IPS-20b (cell line): ENCODE measurements at regions not wholly inside any gene's neighbourhood (a gene's known extent, or its start where the extent isn't known, plus 50 kb on each side); places are given as distances from the start of the nearest gene placed in this dataset.

ENCODE experiments used
- H3K27ac ChIP-seq: one replicate; pipeline ENCODE4 v1.5.1; 2013; ENCODE audit warnings: low read length
- H3K27me3 ChIP-seq: 2 replicates; pipeline ENCODE4 v1.6.1; 2013; ENCODE audit warnings: mild to moderate bottlenecking, low read length, inconsistent platforms; ENCODE audit not compliant: insufficient read depth
- H3K36me3 ChIP-seq: 2 replicates; pipeline ENCODE4 v1.6.1; 2013; ENCODE audit warnings: low read depth, mild to moderate bottlenecking, inconsistent platforms, low read length, moderate library complexity; ENCODE audit not compliant: insufficient read depth
- H3K4me1 ChIP-seq: 2 replicates; pipeline ENCODE4 v1.6.1; 2013; ENCODE audit warnings: mild to moderate bottlenecking, control low read depth, inconsistent platforms, low read length, moderate library complexity; ENCODE audit not compliant: insufficient read depth
- H3K4me3 ChIP-seq: 2 replicates; pipeline ENCODE4 v1.5.1; 2013; ENCODE audit warnings: mild to moderate bottlenecking, low read length, inconsistent platforms
- H3K9ac ChIP-seq: 2 replicates; pipeline ENCODE4 v1.6.1; 2013; ENCODE audit warnings: low read depth, mild to moderate bottlenecking, inconsistent platforms, low read length, moderate library complexity
- H3K9me3 ChIP-seq: 2 replicates; pipeline ENCODE4 v1.6.1; 2013; ENCODE audit warnings: mild to moderate bottlenecking, low read depth, low read length, inconsistent platforms; ENCODE audit not compliant: insufficient read depth

- no peak overlapping the region for H3K27ac ChIP-seq
- no peaks in the 10 kb centered on the region for H3K27me3 ChIP-seq
- no peaks in the 10 kb centered on the region for H3K9me3 ChIP-seq
- H3K4me1 ChIP-seq = no peaks in the 10 kb centered on the region
- no peak overlapping the region for H3K4me3 ChIP-seq
- H3K36me3 ChIP-seq = no peaks in the 10 kb centered on the region
- H3K9ac ChIP-seq = no peak overlapping the region
These were observed 808.8 kb upstream of the EEF2KMT start for GRCh38 chr16:5906351-5906750.

DNA sequence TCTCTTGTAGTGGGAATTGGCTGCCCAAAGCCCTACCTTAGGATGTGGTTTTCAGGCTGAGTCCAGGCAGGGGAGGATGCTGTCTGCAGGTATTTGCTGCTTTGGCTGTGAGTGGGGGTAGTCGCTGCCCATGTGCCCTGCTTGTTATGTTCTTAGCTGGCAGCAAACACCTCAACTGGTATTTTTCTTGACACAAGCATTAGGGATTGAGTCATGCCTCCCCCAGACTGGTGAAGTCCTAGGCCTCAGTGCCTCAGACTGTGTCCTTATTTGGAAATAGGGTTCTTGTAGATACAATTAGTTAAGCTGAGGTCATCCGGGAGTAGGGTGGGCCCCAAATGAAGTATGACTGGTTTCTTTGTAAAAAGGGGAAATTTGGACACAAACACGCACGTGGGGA lies 808.3 kb upstream of the EEF2KMT start:
- Histone ChIP-seq H3K9me3 (no peaks in the 10 kb centered on the region), H3K9ac (no peak overlapping the region), H3K4me1 (no peaks in the 10 kb centered on the region), H3K36me3 (no peaks in the 10 kb centered on the region), H3K4me3 (no peak overlapping the region), H3K27me3 (no peaks in the 10 kb centered on the region), H3K27ac (no peak overlapping the region)

DNA sequence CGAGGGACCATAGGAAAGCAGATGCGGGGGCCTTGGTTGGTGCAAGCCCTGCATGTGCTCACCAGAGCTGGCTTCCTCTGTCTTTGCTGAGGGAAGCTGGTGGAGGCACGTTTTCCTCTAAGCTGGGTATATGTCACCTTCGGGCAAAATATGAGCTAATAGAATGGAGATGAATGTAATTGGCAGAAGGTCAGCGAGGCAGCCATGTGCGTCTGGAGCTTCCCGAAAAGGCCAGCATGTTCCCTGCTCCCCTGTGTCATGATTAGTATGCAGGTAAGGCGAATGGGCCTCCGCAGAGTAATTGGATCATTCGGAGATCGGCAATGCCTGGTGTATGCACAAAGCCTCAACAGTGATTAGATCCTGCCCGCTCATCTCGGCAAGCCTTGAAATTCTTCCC lies 806.2 kb upstream of the EEF2KMT start:
- Histone ChIP-seq H3K4me3 (no peak overlapping the region), H3K36me3 (no peaks in the 10 kb centered on the region), H3K4me1 (peaks cover 4% of the 10 kb centered on the region; the same call in 1 of the 2 replicates), H3K9me3 (no peaks in the 10 kb centered on the region), H3K27me3 (no peaks in the 10 kb centered on the region), H3K27ac (no peak overlapping the region), H3K9ac (no peak overlapping the region)

- Histone ChIP-seq H3K36me3 (no peaks in the 10 kb centered on the region), H3K27ac (no peak overlapping the region), H3K27me3 (no peaks in the 10 kb centered on the region)
These were observed 805.6 kb upstream of the EEF2KMT start for GRCh38 chr16:5903153-5903552.

DNA sequence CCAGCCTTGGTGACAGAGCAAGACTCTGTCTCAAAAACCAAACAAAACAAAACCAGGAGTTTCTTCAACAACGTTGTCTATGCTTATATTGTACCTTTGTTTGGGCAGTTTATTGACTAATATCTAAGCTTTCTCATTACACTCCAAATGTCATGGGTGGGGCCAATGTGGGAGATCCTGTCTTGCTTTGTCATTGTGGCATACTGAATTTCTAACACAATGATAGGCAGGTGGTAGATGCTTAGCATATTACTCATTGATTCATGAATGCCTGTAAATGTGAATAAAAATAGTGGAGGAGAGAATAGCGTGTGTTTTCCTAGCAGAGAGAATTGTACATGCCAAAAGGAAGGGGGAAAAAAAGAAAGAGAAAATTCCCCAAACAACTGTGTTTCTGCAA lies 802.5 kb upstream of the EEF2KMT start:
- Histone ChIP-seq H3K4me1 (peaks cover 8% of the 10 kb centered on the region), H3K9me3 (no peaks in the 10 kb centered on the region), H3K27me3 (no peaks in the 10 kb centered on the region), H3K27ac (no peak overlapping the region), H3K36me3 (no peaks in the 10 kb centered on the region), H3K4me3 (no peak overlapping the region), H3K9ac (no peak overlapping the region)

More at GRCh38 chr16:5903153-5903552, 805.6 kb upstream of the EEF2KMT start:
- H3K9ac ChIP-seq = no peak overlapping the region
- no peaks in the 10 kb centered on the region for H3K9me3 ChIP-seq
- peaks cover 4% of the 10 kb centered on the region; the same call in 1 of the 2 replicates for H3K4me1 ChIP-seq
- no peak overlapping the region for H3K4me3 ChIP-seq

DNA sequence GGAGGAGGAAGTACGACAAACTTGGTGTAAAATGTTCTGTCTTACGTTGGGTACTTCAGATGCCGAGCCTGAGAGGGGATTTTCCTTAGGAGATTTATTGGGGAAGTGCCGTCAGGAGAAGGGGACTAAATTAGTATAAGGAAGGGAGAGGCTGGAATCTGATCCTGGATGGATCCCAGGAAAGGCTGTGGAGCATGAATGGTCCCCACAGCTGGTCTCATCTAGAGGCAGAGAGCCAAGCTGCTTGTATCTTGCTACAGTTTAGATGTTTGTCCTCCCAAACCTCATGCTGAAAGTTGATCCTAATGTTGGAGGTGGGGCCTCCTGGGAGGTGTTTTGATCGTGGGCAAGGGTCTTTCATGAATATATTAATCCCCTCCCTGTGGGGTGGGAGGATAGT lies 798.4 kb upstream of the EEF2KMT start:
- no peak overlapping the region for H3K4me3 ChIP-seq
- no peaks in the 10 kb centered on the region for H3K36me3 ChIP-seq
- H3K27ac ChIP-seq = no peak overlapping the region
- no peaks in the 10 kb centered on the region for H3K27me3 ChIP-seq
- H3K4me1 ChIP-seq = peaks cover 8% of the 10 kb centered on the region
- no peaks in the 10 kb centered on the region for H3K9me3 ChIP-seq
- H3K9ac ChIP-seq = no peak overlapping the region

- no peak overlapping the region for H3K27ac ChIP-seq
- H3K36me3 ChIP-seq = no peaks in the 10 kb centered on the region
- no peak overlapping the region for H3K4me3 ChIP-seq
- peaks cover 7% of the 10 kb centered on the region for H3K4me1 ChIP-seq
- H3K27me3 ChIP-seq = no peaks in the 10 kb centered on the region
- no peaks in the 10 kb centered on the region for H3K9me3 ChIP-seq
- H3K9ac ChIP-seq = no peak overlapping the region
These were observed 797.5 kb upstream of the EEF2KMT start for GRCh38 chr16:5895137-5895536.

DNA sequence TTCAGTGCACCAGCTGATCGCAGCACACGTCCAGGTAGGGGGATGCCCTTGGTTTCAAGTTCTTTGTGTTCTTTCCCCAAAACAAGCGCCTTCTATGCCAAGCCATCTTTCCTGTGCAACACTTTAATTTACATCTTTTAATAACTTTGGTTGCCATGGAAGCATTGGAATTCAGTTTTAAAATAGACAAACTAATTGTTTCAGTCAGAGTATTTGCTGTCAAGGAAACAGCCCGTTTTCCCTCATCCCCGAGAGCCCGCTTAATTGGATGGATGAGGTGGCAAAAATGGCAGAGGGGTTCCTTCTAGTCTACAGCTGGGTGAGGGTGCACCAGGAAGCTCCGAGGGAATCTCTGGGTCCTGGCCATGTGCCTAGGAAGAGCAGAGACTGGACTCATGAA lies 793.7 kb upstream of the EEF2KMT start:
- no peaks in the 10 kb centered on the region for H3K27me3 ChIP-seq
- peaks cover 4% of the 10 kb centered on the region; the same call in 1 of the 2 replicates for H3K4me1 ChIP-seq
- no peak overlapping the region for H3K27ac ChIP-seq
- no peak overlapping the region for H3K4me3 ChIP-seq
- H3K36me3 ChIP-seq = no peaks in the 10 kb centered on the region
- H3K9me3 ChIP-seq = no peaks in the 10 kb centered on the region
- H3K9ac ChIP-seq = no peak overlapping the region

DNA sequence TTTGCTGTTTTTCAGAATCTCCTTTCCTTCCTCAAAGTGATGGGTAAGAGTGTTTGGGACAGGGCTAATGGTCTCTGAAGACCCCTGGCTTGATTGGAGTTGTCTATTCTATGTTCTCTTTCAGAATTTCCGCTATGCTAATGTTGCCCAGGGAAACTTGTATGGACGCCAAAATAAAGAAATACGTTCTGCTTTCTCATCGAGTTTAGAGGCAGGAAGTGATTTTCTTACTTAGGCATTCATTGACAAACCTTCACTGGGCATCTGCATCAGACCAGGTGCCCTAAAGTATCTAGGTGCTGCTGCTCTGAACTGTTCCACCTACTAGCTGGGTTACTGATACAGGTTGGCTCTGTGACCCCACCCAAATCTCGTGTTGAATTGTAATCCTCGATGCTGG lies 787.9 kb upstream of the EEF2KMT start:
- Histone ChIP-seq H3K27me3 (no peaks in the 10 kb centered on the region), H3K4me1 (no peaks in the 10 kb centered on the region), H3K9ac (no peak overlapping the region), H3K9me3 (no peaks in the 10 kb centered on the region), H3K4me3 (no peak overlapping the region), H3K36me3 (no peaks in the 10 kb centered on the region), H3K27ac (no peak overlapping the region)

DNA sequence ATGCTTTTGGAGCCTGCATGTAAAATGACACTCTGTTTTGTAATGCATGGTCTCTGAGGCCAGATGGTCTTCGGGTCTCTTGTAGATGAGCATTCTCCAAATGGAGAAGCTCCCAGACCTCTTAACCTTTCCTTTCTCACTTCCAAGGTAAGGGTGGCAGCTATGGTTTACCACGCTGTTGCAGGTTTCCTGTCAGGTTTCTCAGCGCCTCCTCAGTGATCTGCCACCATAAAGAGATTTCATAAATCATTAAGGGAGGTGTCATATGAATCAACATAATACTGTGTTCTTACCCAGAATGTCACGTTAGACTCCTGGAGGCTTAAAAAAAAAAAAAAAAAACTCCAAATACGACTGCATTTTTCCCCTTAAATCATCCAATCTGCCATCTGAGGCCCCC lies 787.4 kb upstream of the EEF2KMT start:
- no peaks in the 10 kb centered on the region for H3K36me3 ChIP-seq
- no peaks in the 10 kb centered on the region for H3K4me1 ChIP-seq
- no peak overlapping the region for H3K9ac ChIP-seq
- no peaks in the 10 kb centered on the region for H3K9me3 ChIP-seq
- no peak overlapping the region for H3K4me3 ChIP-seq
- H3K27ac ChIP-seq = no peak overlapping the region
- no peaks in the 10 kb centered on the region for H3K27me3 ChIP-seq

GRCh38 chr16:5884339-5884738 lies 786.7 kb upstream of the EEF2KMT start:
- Histone ChIP-seq H3K9ac (no peak overlapping the region), H3K4me1 (no peaks in the 10 kb centered on the region), H3K9me3 (no peaks in the 10 kb centered on the region), H3K4me3 (no peak overlapping the region), H3K36me3 (no peaks in the 10 kb centered on the region), H3K27ac (no peak overlapping the region), H3K27me3 (no peaks in the 10 kb centered on the region)

DNA sequence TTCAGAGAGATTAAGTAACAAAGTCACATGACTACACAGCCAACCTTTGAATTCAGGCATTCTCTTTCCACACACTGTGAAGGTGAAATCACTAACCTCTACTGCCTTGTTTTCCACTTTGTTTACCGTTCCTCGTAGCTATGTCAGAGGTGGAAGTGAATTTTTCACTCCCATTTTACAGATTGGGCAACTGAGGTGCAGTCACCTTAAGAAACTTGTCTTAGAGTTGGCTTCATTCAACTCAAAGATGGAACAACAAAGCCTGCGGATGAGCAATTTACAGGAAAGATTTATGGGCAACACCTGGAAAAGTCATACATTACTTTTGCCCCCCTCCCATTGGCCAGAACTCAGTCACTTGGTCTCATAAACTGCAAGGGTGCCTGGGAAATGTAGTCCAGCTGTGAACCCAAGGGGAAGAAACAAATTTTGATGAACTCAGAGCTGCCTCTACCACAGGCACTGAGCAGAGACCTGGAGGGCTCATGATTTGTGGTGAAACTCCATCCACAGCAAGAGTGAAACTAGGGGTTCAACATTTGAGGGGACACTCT lies 784.6 kb upstream of the EEF2KMT start:
- no peak overlapping the region for H3K27ac ChIP-seq
- H3K36me3 ChIP-seq = no peaks in the 10 kb centered on the region
- H3K4me1 ChIP-seq = no peaks in the 10 kb centered on the region
- H3K9ac ChIP-seq = no peak overlapping the region
- no peaks in the 10 kb centered on the region for H3K27me3 ChIP-seq
- no peak overlapping the region for H3K4me3 ChIP-seq
- no peaks in the 10 kb centered on the region for H3K9me3 ChIP-seq
